Neural crest cell (in vitro differentiated cells): ENCODE measurements at regions not wholly inside any gene's neighbourhood (a gene's known extent, or its start where the extent isn't known, plus 50 kb on each side); places are given as distances from the start of the nearest gene placed in this dataset.

Experiments used
- DNase-seq: peaks from one replicate; pipeline ENCODE4 v3.0.0; 2021; ENCODE audit warnings: low read depth, mixed read lengths, low spot score
- H3K27ac Mint-ChIP-seq: one replicate; pipeline ENCODE4 v1.8.0; 2021; ENCODE audit warnings: mild to moderate bottlenecking, mixed read lengths; ENCODE audit not compliant: unreplicated experiment
- H3K27me3 Mint-ChIP-seq: 2 replicates; pipeline ENCODE4 v1.8.0; 2021; ENCODE audit warnings: low read depth, mild to moderate bottlenecking, mixed read lengths
- H3K36me3 Mint-ChIP-seq: 2 replicates; pipeline ENCODE4 v1.8.0; 2021; ENCODE audit warnings: low read depth, mild to moderate bottlenecking, mixed read lengths
- H3K4me1 Mint-ChIP-seq: 2 replicates; pipeline ENCODE4 v1.8.0; 2021; ENCODE audit warnings: mixed read lengths
- H3K4me3 Mint-ChIP-seq: one replicate; pipeline ENCODE4 v1.8.0; 2021; ENCODE audit warnings: mild to moderate bottlenecking, mixed read lengths
- H3K9me3 Mint-ChIP-seq: 2 replicates; pipeline ENCODE4 v1.8.0; 2021; ENCODE audit warnings: mixed read lengths
- CTCF ChIP-seq: fragments of 200-600 bp; sonication (generic); conservative IDR thresholded peaks from 2 replicates; pipeline ENCODE4 v1.5.0; 2021; ENCODE audit warnings: antibody characterized with exemption, mild to moderate bottlenecking

GRCh38 chr3:127119693-127120464 lies 73.1 kb upstream of the PRR23E start:
- Mint-ChIP-seq H3K4me1 (no peaks in the 10 kb centered on the region), H3K9me3 (no peaks in the 10 kb centered on the region), H3K36me3 (no peaks in the 10 kb centered on the region), H3K4me3 (no peak overlapping the region), H3K27ac (no peak overlapping the region), H3K27me3 (peaks cover 6% of the 10 kb centered on the region)
- TF ChIP-seq CTCF: no peak
- DNase-seq: no peak

GRCh38 chr3:127120851-127121647 lies 71.9 kb upstream of the PRR23E start:
- H3K36me3 Mint-ChIP-seq: no peaks in the 10 kb centered on the region
- H3K9me3 Mint-ChIP-seq: no peaks in the 10 kb centered on the region
- DNase-seq: no peak
- TF ChIP-seq CTCF: no peak
- H3K4me1 Mint-ChIP-seq: no peaks in the 10 kb centered on the region
- peaks cover 6% of the 10 kb centered on the region for H3K27me3 Mint-ChIP-seq
- no peak overlapping the region for H3K4me3 Mint-ChIP-seq
- H3K27ac Mint-ChIP-seq: no peak overlapping the region

GRCh38 chr3:127121885-127122284 lies 71.0 kb upstream of the PRR23E start:
- no peak for TF ChIP-seq CTCF
- no peaks in the 10 kb centered on the region for H3K9me3 Mint-ChIP-seq
- H3K27ac Mint-ChIP-seq: no peak overlapping the region
- H3K4me1 Mint-ChIP-seq: no peaks in the 10 kb centered on the region
- no peak overlapping the region for H3K4me3 Mint-ChIP-seq
- no peaks in the 10 kb centered on the region for H3K36me3 Mint-ChIP-seq
- peaks cover 10% of the 10 kb centered on the region for H3K27me3 Mint-ChIP-seq
- no peak for DNase-seq

DNA sequence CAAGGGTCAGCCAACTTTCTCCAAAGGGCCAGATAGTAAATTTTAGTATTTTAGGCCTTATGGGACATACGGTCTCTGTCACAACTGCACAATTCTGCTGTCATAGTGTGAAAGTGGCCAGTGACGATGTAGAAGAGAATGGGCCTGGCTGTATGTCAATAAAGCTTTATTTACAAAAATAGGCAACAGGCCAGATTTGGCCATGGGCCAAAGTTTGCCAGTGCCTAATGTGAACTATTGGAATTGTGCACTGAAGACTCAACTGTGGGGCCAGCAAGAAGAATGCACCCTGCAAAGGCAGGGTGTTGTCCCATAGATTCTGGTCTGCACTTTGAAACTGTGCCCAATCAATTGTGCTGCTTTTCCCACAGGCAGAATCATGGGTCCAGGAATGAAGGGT lies 69.4 kb upstream of the PRR23E start:
- peaks cover 14% of the 10 kb centered on the region for H3K27me3 Mint-ChIP-seq
- H3K36me3 Mint-ChIP-seq: no peaks in the 10 kb centered on the region

GRCh38 chr3:127124120-127124519 lies 68.8 kb upstream of the PRR23E start:
- TF ChIP-seq CTCF: no peak
- Mint-ChIP-seq H3K4me3 (no peak overlapping the region), H3K4me1 (no peaks in the 10 kb centered on the region), H3K27me3 (peaks cover 14% of the 10 kb centered on the region), H3K9me3 (no peaks in the 10 kb centered on the region), H3K36me3 (no peaks in the 10 kb centered on the region), H3K27ac (no peak overlapping the region)
- no peak for DNase-seq

More for the DNA sequence above, 69.4 kb upstream of the PRR23E start:
- TF ChIP-seq CTCF: no peak
- no peak for DNase-seq
- Mint-ChIP-seq H3K9me3 (no peaks in the 10 kb centered on the region), H3K27ac (no peak overlapping the region), H3K4me3 (no peak overlapping the region), H3K4me1 (no peaks in the 10 kb centered on the region)
